Common myeloid progenitor, CD34-positive (primary cell): ENCODE measurements at regions not wholly inside any gene's neighbourhood (a gene's known extent, or its start where the extent isn't known, plus 50 kb on each side); places are given as distances from the start of the nearest gene placed in this dataset.
"Not testable (repeated sequence)": the region's sequence is repeated elsewhere in the genome, so short reads cannot be mapped to it uniquely, and the experiment has no call there.

Experiments used
- CTCF ChIA-PET: fragments of 350-600 bp; sonication (Branson Sonifier 250); formaldehyde crosslinking; loops from one replicate; lab custom pipeline; 2021; ENCODE audit warnings: antibody characterized with exemption; lab: Charles Lee
- POLR2A ChIA-PET: fragments of 350-600 bp; sonication (Branson Sonifier 250); formaldehyde crosslinking; loops from one replicate; lab custom pipeline; 2021; ENCODE audit warnings: antibody characterized with exemption; lab: Charles Lee
- DNase-seq, 3 donors: peaks; one replicate each; pipeline versions ENCODE4 v3.0.0 to v3.0.0-alpha.2; 2013
- H3K27ac ChIP-seq, 2 experiments: 1 replicate in 1 of 2; 2 replicates in 1 of 2; pipeline ENCODE4 v1.7.0; 2013; ENCODE audit warnings: inconsistent platforms in 2 of 2, low read length in 2 of 2, mild to moderate bottlenecking in 2 of 2, low read depth in 1 of 2, moderate library complexity in 1 of 2; ENCODE audit not compliant: severe bottlenecking in 2 of 2, insufficient read depth in 1 of 2, poor library complexity in 1 of 2
- H3K27me3 ChIP-seq, 5 experiments: replicated peaks in 2 of 5; 1 replicate in 3 of 5; 2 replicates in 2 of 5; pipeline versions ENCODE4 v1.6.1 to v1.7.0; 2013; ENCODE audit warnings: low read length in 4 of 5, mild to moderate bottlenecking in 2 of 5, moderate library complexity in 2 of 5, inconsistent platforms in 1 of 5; ENCODE audit not compliant: insufficient read depth in 5 of 5, control insufficient read depth in 4 of 5
- H3K36me3 ChIP-seq, 4 experiments: 1 replicate in 2 of 4; 2 replicates in 2 of 4; pipeline versions ENCODE4 v1.6.1 to v1.7.0; 2013; ENCODE audit warnings: low read length in 3 of 4, control low read depth in 1 of 4, mild to moderate bottlenecking in 1 of 4; ENCODE audit not compliant: control insufficient read depth in 4 of 4, insufficient read depth in 4 of 4
- H3K4me1 ChIP-seq, 4 experiments: 1 replicate in 3 of 4; 2 replicates in 1 of 4; pipeline versions ENCODE4 v1.6.1 to v1.7.1; 2013; ENCODE audit warnings: low read length in 3 of 4, mild to moderate bottlenecking in 3 of 4, control low read depth in 1 of 4, inconsistent platforms in 1 of 4, moderate library complexity in 1 of 4; ENCODE audit not compliant: control insufficient read depth in 4 of 4, insufficient read depth in 4 of 4; ENCODE audit errors: control extremely low read depth in 1 of 4
- H3K4me3 ChIP-seq, 7 experiments: 1 replicate in 4 of 7; 2 replicates in 3 of 7; pipeline versions ENCODE4 v1.5.1 to v1.7.0; 2013; ENCODE audit warnings: mild to moderate bottlenecking in 7 of 7, low read length in 6 of 7, moderate library complexity in 6 of 7, inconsistent platforms in 2 of 7, low read depth in 2 of 7, control low read depth in 1 of 7; ENCODE audit not compliant: insufficient read depth in 4 of 7, control insufficient read depth in 1 of 7; ENCODE audit errors: extremely low read depth in 1 of 7
- H3K9me3 ChIP-seq, 5 experiments: 1 replicate in 4 of 5; 2 replicates in 1 of 5; pipeline versions ENCODE4 v1.6.1 to v1.7.1; 2013; ENCODE audit warnings: low read length in 4 of 5, mild to moderate bottlenecking in 2 of 5, inconsistent platforms in 1 of 5, low read depth in 1 of 5, moderate library complexity in 1 of 5; ENCODE audit not compliant: control insufficient read depth in 4 of 5, insufficient read depth in 2 of 5; ENCODE audit errors: control extremely low read depth in 1 of 5
- WGBS: methylation state at CpG from one replicate; pipeline ENCODE4 v1.1.5; 2013; ENCODE audit not compliant: insufficient coverage; 5-methylcytosine and 5-hydroxymethylcytosine counted together

- Histone ChIP-seq H3K36me3 (no peaks in the 10 kb centered on the region), H3K27ac (no peak overlapping the region), H3K4me3 (no peak overlapping the region), H3K4me1 (no peaks in the 10 kb centered on the region), H3K9me3 (peaks cover 0 to 2% (median 0%) of the 10 kb centered on the region in 5 experiments), H3K27me3 (no peaks in the 10 kb centered on the region)
- no CpG with 5 or more reads among the region's 2 CpGs for WGBS
- DNase-seq: no peak
- CTCF ChIA-PET: no interaction called here
- POLR2A ChIA-PET: no interaction called here
Measured at GRCh38 chr2:156779416-156780120, 343.4 kb downstream of the GPD2 start.

- H3K4me3 ChIP-seq, H3K4me1 ChIP-seq, H3K36me3 ChIP-seq, POLR2A ChIA-PET, DNase-seq, H3K9me3 ChIP-seq, CTCF ChIA-PET, H3K27me3 ChIP-seq, H3K27ac ChIP-seq: not testable (repeated sequence)
- no CpG with 5 or more reads among the region's 2 CpGs for WGBS
Measured at GRCh38 chr2:156781677-156782076, 345.5 kb downstream of the GPD2 start.

- no peaks in the 10 kb centered on the region for H3K36me3 ChIP-seq
- H3K4me3 ChIP-seq: no peak overlapping the region
- WGBS: no CpG with 5 or more reads among the region's 6 CpGs
- H3K27me3 ChIP-seq: peaks cover 0 to 2% (median 0%) of the 10 kb centered on the region in 5 experiments
- H3K4me1 ChIP-seq: no peaks in the 10 kb centered on the region
- no peaks in the 10 kb centered on the region for H3K9me3 ChIP-seq
- no peak overlapping the region for H3K27ac ChIP-seq
- CTCF ChIA-PET: no interaction called here
- no peak for DNase-seq
- POLR2A ChIA-PET: no interaction called here
Measured at GRCh38 chr2:156784020-156784701, 348.0 kb downstream of the GPD2 start.

GRCh38 chr2:156787517-156787916 lies 351.3 kb downstream of the GPD2 start:
- Histone ChIP-seq H3K4me3 (no peak overlapping the region), H3K9me3 (no peaks in the 10 kb centered on the region), H3K27me3 (peaks cover 0 to 2% (median 0%) of the 10 kb centered on the region in 5 experiments), H3K4me1 (no peaks in the 10 kb centered on the region), H3K36me3 (no peaks in the 10 kb centered on the region), H3K27ac (no peak overlapping the region)
- no CpG with 5 or more reads among the region's 2 CpGs for WGBS
- CTCF ChIA-PET: no interaction called here
- POLR2A ChIA-PET: no interaction called here
- no peak for DNase-seq

- H3K27ac ChIP-seq: no peak overlapping the region
- H3K27me3 ChIP-seq: peaks cover 0 to 2% (median 0%) of the 10 kb centered on the region in 5 experiments
- WGBS: 90% methylated on average over 2 of the region's 3 CpGs
- no peaks in the 10 kb centered on the region for H3K4me1 ChIP-seq
- CTCF ChIA-PET: no interaction called here
- H3K4me3 ChIP-seq: no peak overlapping the region
- DNase-seq: no peak
- no peaks in the 10 kb centered on the region for H3K36me3 ChIP-seq
- H3K9me3 ChIP-seq: no peaks in the 10 kb centered on the region
- POLR2A ChIA-PET: no interaction called here
Measured at GRCh38 chr2:156790343-156791037, 354.3 kb downstream of the GPD2 start.

- Histone ChIP-seq H3K9me3 (no peaks in the 10 kb centered on the region), H3K4me3 (no peak overlapping the region), H3K27me3 (no peaks in the 10 kb centered on the region), H3K36me3 (no peaks in the 10 kb centered on the region), H3K4me1 (no peaks in the 10 kb centered on the region), H3K27ac (no peak overlapping the region)
- no peak for DNase-seq
- ChIA-PET CTCF (no interaction called here), POLR2A (no interaction called here)
- WGBS: 100% methylated on average over 7 of the region's 9 CpGs
Measured at GRCh38 chr2:156792242-156792840, 356.2 kb downstream of the GPD2 start.
